ENCODE measurements at regions not wholly inside any gene's neighbourhood (a gene's known extent, or its start where the extent isn't known, plus 50 kb on each side); places are given as distances from the start of the nearest gene placed in this dataset.
"Not testable (repeated sequence)": the region's sequence is repeated elsewhere in the genome, so short reads cannot be mapped to it uniquely, and the experiment has no call there.

DNA sequence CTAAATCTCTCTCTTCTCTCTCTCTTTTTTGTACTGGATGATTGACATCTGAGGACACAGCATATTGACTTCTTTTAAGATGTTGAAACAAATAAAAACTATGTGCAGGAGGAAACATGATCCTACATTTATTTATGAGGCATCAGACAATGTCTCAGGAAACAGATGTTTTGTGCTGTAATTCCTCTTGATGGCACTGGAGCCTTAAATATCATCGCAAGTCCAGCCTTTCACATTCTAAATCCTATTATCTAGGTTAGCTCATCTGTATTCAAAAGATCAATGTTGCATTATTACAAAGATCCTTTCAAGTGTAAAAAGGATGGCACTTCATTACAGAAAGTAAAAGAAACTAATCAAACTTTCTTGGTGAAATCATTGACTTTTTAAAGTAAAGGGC lies 63.9 kb downstream of the MAT2B start:
- no peak for DNase-seq

DNA sequence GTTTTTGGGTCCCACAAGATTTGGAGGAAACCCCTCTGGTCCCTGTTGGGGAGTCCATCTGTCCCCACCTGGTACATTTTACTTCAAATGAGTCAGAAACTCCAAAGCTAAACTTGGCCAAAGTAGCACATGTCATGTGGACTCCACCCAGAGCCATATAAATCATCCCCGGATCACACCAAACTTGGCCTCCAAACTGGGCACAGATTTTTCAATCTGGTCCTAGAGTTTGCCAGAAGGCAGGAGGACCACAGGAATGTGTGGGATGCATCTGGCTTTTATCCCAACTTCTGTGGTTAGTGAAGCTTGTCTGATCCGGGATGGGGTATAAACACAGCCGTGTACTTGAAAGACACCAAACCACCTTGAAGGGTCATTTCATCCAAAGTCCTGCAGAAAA lies 66.3 kb downstream of the MAT2B start:
- DNase-seq: no peak

DNA sequence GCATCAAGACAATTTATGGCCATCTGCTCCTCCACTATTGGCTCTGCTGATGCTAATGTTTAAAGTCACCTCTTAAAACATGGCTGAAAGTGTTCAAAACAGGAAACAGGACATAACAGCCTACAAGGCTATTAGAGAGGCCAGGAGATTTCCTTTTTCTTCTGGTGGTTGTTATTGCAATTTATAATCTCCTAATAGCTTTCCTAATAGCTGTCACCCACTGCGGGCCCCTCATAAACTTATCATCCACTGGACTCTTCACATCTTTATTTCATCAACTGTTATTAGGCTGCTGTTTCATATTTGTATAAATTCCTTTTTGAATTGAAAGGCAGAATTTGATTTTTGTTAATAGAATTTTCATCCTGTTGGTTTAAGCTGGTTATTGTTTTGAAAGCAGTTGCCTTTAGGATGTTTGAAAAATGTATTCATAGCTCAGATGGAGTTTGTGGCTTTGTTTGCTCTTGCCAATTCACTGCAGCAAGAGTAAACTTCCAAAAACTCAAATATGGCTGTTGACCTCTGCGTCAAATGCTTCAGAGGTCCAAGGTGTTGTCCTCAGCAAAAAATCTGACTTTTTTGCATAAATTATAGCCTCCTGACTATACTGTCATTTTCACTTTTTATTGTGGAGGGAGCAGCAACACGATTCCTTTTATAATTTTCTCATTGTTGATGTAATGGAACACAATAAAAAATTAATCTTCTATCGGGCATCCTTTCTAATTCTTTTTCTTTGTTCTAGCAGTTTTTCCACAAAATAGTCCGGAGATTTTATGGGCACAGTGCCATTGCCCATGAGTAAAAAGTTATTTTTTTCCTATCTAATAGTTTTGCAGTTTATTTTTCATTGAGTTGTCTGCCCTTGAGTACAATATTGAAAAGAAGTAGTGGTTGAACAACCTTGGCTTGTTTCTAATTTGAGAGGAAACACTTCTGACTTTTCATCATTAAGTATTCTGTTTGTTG lies 69.3 kb downstream of the MAT2B start:
- DNase-seq: no peak

DNA sequence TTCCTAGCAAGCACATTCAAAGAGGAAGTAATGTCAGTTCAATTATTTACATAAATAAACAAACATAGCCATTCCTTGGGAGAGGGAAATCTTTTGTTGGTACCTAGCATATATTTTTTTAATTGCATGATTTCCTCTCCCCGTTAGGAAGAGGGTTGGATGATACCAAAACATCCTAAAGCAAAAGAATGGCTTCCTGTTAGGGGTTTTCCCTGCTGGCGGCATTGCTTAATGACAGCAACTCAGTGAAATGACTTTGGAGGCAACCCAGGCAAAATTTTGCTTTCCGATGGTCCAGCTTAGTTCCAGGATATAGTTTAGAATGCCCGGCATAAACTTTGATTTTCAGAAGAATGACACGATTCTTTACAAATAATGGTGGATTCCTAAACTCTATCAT lies 73.2 kb downstream of the MAT2B start:
- no peak for DNase-seq

DNA sequence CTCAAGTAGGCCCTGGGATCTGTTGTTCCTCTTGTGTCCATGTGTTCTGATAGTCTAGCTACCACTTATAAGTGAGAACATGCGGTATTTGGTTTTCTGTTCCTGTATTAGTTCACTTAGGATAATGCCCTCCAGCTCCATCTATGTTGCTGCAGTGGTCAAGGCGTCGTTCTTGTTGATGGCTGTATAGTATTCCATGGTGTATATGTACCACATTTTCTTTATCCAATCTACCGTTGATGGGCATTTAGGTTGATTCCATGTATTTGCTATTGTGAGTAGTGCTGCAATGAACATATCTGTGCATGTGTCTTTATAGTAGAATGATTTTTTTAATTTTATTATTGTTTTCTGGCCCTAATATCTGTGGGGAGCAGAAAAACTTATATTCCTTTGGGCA lies 74.3 kb downstream of the MAT2B start:
- DNase-seq: no peak

DNA sequence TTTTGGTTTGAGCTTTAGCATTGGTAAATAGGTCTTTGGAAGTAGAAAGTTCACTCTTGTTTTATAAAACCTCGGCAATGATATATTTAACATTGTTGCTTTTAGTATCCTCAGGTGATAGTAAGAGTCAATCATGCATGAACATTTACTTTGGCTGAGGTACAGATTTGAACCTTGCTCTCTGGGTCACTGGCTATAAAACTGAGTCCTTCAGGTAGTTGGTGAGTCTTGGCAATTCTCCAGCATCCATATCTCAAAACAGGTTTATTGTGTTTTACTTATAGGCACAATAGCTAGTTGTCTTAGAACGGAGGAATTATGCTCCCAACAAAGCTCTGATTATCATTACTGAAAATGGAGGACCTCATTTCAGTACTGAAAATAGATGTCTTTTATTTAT lies 75.1 kb downstream of the MAT2B start:
- no peak for DNase-seq

DNA sequence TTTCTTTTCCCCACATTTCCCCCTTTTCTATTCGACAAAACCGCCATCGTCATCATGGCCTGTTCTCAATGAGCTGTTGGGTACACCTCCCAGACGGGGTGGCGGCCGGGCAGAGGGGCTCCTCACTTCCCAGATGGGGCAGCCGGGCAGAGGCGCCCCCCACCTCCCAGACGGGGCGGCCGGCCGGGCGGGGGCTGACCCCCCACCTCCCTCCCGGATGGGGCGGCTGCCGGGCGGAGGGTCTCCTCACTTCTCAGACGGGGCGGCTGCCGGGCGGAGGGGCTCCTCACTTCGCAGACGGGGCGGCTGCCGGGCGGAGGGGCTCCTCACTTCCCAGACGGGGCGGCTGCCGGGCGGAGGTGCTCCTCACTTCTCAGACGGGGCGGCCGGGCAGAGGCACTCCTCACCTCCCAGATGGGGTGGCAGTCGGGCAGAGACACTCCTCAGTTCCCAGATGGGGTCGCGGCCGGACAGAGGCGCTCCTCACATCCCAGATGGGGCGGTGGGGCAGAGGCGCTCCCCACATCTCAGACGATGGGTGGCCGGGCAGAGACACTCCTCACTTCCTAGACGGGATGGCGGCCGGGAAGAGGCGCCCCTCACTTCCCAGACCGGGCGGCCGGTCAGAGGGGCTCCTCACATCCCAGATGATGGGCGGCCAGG lies 78.2 kb downstream of the MAT2B start:
- not testable (repeated sequence) for DNase-seq

DNA sequence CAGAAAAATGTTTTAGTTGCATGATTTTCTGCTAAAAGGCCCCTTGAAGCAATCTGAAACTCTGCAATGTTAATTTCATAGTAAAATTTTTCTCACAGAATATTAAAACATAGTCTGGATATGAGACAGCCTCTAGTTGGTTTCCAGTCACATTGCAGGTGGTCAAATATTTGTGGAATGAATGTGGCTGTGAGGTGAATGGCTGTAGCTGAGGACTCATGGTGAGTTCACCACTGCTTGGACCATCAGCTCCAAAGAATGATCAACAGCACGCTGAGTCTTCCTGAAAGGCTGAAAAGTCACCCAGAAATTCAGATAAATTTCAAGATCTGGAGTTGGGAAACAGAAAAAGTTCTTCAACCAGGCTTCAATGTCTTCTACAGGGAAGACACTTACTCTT lies 79.8 kb downstream of the MAT2B start:
- no peak for DNase-seq

DNA sequence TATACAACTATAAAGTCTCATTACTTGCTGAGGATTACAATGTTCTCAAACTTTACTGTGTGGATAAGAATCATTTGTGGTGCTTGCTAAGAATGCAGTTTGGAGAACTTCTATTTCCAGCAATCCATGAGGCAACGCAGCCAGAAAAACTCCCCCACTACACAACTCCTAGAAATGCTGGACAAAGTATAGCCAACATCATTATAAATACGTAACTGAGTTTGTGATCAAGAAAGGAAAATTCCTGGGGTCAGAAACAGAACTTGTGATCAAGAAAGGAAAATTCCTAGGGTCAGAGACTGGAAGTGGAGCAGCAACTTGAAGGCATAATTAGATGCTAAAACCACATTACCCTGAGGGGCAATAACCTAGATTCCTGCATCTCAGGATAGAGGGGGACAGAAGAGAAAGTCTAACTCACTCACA lies 81.1 kb downstream of the MAT2B start:
- no peak for DNase-seq

DNA sequence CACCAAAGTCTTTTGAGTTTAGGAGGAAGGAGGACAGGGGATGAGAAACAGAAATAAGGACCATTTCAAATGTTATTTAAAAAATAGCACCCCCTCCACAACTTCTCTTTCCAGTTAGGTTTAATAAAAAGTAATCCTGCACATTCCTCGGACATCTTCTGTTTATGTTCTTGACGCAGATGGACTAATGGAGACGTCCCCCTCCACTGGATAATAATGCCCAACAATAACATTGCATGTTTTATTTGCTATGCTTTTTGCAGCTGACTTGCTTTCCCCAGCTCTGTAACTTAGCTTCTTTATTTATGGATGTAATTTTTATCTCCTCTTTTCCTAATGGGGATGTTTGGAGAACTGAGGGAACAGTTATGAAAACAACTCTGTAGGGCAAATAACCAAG lies 89.5 kb downstream of the MAT2B start:
- DNase-seq: no peak

DNA sequence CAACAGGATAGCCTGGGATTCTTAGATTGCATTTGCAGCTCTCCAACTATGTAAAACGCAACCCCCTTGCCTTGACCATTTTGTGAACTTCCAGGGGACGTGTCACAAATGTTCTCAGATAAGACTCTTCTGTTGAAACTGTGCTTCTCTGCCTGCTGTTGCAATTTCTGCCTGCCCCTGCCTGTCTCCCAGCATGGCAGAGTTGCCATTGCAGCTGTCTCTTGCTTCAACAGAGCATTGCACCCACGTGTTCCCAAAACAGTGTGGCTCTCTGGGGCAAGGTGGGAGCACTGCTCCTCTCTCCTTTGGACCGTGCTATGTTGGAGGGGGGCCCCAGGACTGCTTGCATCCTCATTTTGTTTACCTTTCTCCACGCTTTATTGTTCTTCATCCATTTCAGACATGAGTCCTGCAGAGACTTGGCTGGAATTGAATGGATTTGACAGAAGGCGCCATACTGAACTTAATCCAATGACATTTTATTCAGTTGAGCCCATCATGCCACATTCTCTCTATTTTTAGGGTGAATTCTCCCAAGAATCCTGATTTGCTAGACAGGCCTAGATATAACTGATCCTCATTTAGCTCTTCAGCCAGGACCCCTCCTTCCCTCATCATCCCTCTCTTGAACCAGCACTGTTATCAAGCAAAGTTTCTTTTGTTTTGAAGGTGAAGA lies 90.7 kb downstream of the MAT2B start:
- no peak for DNase-seq

DNA sequence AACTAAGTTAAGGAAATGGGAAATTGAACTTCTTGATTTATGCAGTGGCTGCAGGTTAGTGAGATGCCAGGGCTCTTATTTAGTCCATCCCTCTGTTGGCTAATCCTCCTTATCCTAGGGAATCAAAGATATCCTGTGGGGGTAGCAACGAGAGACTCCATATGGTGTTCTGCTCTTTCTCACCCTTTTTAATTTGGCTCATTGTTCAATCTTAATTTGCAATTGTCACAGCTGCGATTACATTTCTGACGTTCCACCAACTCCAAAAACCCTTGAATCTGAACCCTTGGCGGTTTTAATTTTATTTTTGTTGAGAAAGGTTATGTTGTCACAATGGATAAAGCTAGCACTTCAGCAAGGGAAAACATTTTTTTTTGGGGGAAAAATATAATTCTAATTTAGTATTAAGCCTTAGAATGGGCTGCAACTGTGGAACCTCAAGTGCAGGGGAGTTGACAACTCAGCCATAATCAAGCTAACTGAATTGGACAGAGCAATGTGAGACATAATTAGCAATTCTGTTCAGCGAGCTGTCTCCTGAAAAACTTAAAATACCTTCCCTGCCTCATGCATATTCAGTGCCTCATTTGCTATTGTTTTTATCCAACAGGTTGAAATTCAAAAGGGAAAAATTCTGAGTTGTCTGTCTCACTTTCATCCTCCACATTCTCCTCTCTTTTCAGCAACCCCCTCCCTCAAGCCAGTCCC lies 91.3 kb downstream of the MAT2B start:
- no peak for DNase-seq

DNA sequence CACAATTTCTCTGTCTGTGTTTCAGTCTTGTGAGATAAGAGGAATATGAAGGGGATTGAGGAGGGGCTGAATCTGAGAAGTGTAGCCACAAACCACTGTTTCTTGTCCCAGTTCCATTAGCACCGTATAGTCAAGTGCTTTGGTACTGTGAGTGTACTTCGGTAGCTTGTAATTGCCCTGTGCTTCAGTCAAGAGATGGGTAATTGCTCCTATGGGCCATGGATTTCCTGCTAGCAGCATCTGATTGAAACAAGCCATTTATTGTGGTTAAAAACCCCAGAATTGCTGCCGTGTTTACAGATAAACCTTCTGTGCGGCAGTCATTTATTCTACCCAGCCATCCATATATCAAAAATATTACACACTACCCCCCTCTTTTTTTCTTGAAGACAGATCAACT lies 98.6 kb downstream of the MAT2B start:
- DNase-seq: no peak

DNA sequence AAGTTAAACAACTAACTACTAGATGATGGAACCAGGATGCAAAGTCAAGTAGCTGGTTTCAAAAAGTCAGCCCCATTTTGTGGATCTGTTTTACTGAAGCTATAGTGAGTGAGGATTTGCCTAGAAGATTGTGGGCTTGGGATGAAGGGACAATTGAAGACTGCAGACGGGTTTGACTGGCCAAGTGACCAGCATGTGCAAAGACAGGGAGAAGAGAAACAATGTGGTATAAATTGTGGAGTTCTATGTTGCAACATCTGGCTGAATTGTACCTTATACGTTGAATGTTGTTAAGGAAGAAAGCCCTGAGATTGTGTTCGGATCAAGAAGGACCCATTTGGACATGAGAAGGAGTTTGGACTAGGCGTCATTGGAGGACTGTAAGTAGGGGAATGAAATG lies 101.8 kb downstream of the MAT2B start:
- no peak for DNase-seq

DNA sequence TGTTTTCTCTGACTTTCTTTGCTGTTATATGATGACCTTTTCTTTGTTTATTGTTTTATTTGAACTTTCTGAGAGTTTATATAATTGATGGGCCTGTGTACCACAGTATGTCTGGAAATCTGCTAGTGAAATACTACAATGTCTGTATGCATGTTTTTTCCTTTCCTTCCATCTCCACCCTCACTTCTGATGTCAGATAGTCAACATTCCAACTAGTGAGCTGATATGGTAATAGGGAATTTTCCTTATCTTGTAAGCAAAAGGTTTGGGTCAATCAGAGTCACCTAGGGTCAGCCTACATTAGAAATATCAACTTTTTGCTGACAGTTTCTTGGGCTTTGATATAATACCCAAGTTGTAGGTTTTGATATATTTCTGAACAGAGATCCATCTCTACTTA lies 103.2 kb downstream of the MAT2B start:
- no peak for DNase-seq

DNA sequence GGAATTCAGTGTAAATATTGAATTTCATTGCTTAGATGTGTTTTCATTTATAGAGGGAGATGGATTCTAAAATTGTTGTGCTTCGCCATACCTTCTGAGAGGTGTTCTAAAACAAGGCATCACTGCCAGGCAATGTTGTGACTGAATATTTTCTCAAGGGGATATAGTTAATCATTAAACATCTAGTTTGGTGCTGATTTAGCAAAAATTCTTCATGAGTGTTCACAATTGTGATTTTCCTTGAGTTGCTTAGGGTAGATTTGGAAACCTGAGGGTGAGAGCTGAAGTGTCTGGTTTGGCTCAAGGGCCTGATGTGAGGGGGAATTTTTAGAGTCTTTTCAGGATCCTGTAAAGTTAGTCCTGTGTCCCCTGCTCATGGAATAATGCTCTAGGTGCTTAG lies 104.5 kb downstream of the MAT2B start:
- DNase-seq: no peak

DNA sequence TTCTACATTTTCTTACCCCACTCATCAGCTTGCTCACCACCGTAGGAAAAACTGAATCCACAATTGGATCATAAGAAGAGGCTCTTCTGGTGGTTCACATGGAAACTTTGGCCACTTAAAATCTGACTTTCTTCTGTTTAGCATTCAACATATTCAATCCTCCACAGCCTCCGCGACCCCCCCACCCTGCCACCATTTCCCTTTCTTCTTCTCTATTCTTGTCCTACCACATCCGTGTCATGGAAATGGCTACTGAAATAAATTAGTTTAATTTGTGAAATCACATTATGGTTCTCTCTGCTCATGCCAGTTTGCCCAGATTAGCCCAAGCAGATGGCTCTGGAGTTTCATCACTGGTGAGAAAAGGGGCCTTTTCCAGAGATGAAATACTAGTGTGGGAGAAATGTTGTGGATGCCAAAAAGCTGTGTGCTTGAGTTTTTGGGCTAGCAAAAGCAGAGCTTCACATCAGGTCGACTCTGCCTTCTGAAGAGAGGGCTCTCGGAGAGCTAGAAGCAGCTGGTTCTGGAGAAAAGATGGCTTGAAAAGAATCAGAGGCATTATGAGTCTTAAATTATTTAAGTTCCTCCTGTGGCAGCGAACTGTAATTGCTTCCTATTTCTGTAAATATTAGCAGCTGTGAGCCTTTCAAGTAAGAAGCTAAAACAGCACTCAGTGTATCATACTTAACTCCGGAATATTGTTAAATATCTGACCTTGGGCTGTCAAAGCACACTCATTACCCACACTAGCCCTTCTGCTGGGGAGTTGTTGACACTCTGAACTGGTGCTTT lies 107.1 kb downstream of the MAT2B start:
- no peak for DNase-seq

DNA sequence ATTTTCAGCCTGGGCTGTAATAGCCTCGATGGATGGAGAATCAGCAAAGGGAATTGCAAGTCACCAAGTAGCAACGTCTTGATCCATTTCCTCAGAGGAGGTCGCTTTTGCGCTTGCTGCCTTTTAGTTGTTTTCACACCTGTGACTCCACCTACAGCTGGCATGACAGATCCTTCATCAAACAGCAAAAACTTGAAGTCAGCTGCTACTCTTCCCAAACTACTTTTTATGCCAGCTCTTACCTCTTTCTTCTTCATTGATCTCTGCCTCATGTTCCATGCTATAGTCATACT lies 107.7 kb downstream of the MAT2B start:
- DNase-seq: no peak

DNA sequence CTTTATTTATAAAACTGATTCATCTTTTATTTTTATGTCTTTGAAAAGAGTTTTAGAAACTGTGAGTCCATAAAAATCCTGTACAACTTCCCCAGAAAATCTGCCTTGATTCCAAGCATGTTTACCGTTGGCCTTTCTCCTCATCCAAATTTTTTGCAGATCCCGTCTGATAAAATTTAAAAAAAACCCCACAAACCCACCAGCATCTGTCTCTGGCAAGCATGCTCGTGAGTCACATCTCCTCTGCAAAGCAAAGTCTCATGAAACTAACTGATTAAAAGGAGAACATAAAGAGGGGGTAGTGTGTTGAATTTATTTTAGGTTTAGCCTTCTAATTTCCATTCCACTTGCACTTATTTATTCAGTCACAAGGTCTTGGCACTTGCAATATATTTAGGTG lies 109.4 kb downstream of the MAT2B start:
- no peak for DNase-seq

DNA sequence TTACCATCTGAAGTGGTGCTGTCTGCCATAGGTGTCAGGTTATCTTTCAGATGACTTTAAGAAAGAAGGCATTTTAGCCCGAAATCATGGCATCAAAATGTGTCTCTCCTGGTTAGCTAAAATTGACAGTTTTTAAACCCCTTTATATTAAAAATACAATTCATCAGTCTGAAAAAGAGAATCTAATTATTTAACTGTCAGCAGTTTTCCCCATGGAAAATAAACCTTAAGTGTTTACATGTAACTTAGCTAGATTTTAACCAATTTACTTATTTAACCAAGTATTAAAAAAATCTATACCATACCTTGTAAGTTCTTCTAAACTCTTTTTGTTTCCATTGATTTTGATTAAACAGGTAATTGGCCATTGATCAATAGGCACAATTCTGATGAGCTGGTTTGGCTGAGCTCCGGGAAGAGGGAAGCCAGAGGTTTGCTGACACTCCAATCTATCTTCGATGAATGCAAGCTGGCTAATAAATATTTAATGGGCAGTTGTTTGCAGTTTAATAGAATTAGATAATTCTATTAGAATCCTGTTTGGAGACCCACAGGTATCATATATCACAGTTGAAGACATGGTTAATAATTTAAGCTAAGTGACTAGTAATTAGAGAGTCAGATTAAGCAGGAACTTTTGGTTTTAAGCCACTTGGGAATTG lies 114.0 kb downstream of the MAT2B start:
- DNase-seq: no peak

DNA sequence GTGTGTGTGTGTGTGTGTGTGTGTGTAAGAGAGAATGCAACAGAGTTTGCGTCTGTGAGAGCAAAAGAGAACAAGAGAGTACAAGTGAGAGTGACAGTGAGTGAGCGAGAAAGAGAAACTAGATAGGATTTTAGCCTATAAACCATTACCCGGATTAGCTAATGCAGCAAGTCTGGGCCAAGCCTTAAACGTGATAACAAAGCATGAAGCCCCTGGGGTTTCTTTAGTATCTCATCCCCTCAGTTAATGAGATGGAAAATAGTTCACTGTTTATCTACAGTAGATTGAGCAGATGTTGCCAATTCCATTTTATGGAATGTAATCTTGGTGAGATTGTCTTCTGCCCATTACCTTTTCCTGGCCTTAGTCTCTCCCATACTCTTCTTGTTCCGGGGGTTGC lies 114.5 kb downstream of the MAT2B start:
- DNase-seq: no peak

DNA sequence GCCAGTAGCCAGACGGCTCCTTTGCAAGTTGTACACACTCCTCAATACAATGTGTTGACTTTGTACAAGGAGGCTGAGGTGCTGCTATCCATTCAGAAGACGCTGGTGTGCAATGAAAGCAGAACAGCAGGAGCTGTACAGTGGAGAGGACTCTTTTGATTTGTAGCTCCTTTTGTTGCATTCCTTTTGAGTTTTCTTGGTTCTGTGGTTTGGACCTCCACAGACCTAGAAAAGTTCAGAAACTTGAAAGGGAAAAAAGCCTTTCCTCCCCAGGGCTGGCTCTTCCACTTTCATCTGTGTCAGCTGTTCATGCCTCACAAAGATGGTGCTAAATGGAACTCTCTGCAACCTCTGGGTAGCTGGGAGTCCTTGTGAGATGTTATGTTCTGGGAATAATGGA lies 117.4 kb downstream of the MAT2B start:
- DNase-seq: no peak
